ENCODE measurements at regions not wholly inside any gene's neighbourhood (a gene's known extent, or its start where the extent isn't known, plus 50 kb on each side); places are given as distances from the start of the nearest gene placed in this dataset.

- no peak overlapping the region for H3K27ac ChIP-seq
- TF ChIP-seq POLR2A (IDR thresholded peaks at IDR 0.05), result no peak
- TF ChIP-seq CTCF (IDR thresholded peaks at IDR 0.05), result no peak
- no peaks in the 10 kb centered on the region for H3K9me3 ChIP-seq
- DNase-seq, result no peak
- no peaks in the 10 kb centered on the region for H3K36me3 ChIP-seq
- no peaks in the 10 kb centered on the region for H3K4me1 ChIP-seq
- no peak overlapping the region for H3K4me3 ChIP-seq
- H3K27me3 ChIP-seq, result no peaks in the 10 kb centered on the region
- intact Hi-C loops (cut with DNase I; ENCODE audit: low total_unique reads), result no loop called here
These were observed 212.2 kb upstream of the HTR2A start for GRCh38 chr13:47109028-47109427.

GRCh38 chr13:47100214-47100853 is 203.5 kb upstream of the HTR2A start:
- no peaks in the 10 kb centered on the region for H3K27me3 ChIP-seq
- TF ChIP-seq CTCF (IDR thresholded peaks at IDR 0.05), result no peak
- TF ChIP-seq POLR2A (IDR thresholded peaks at IDR 0.05), result no peak
- DNase-seq, result no peak
- H3K4me3 ChIP-seq, result no peak overlapping the region
- H3K4me1 ChIP-seq, result no peaks in the 10 kb centered on the region
- intact Hi-C loops (cut with DNase I; ENCODE audit: low total_unique reads), result no loop called here
- no peaks in the 10 kb centered on the region for H3K9me3 ChIP-seq
- H3K27ac ChIP-seq, result no peak overlapping the region
- H3K36me3 ChIP-seq, result no peaks in the 10 kb centered on the region

GRCh38 chr13:47094734-47095434 is 198.0 kb upstream of the HTR2A start:
- H3K27ac ChIP-seq, result no peak overlapping the region

GRCh38 chr13:47092202-47092601 is 195.3 kb upstream of the HTR2A start:
- no peak for DNase-seq
- Histone ChIP-seq H3K27me3 (no peaks in the 10 kb centered on the region), H3K4me3 (no peak overlapping the region), H3K27ac (no peak overlapping the region), H3K9me3 (no peaks in the 10 kb centered on the region), H3K36me3 (no peaks in the 10 kb centered on the region), H3K4me1 (no peaks in the 10 kb centered on the region)
- TF ChIP-seq CTCF (IDR thresholded peaks at IDR 0.05) (no peak), POLR2A (IDR thresholded peaks at IDR 0.05) (no peak)
- intact Hi-C loops (cut with DNase I; ENCODE audit: low total_unique reads), result no loop called here

More at GRCh38 chr13:47094734-47095434, 198.0 kb upstream of the HTR2A start:
- no peaks in the 10 kb centered on the region for H3K27me3 ChIP-seq
- no peaks in the 10 kb centered on the region for H3K9me3 ChIP-seq
- no peak for TF ChIP-seq CTCF (IDR thresholded peaks at IDR 0.05)
- no peak for TF ChIP-seq POLR2A (IDR thresholded peaks at IDR 0.05)
- intact Hi-C loops (cut with DNase I; ENCODE audit: low total_unique reads), result no loop called here
- H3K4me1 ChIP-seq, result no peaks in the 10 kb centered on the region
- no peak overlapping the region for H3K4me3 ChIP-seq
- DNase-seq, result no peak
- no peaks in the 10 kb centered on the region for H3K36me3 ChIP-seq

- H3K36me3 ChIP-seq, result no peaks in the 10 kb centered on the region
- TF ChIP-seq CTCF (IDR thresholded peaks at IDR 0.05) (no peak), POLR2A (IDR thresholded peaks at IDR 0.05) (no peak)
These were observed 191.0 kb upstream of the HTR2A start for GRCh38 chr13:47087841-47088240.

More at GRCh38 chr13:47087841-47088240, 191.0 kb upstream of the HTR2A start:
- no peak for DNase-seq
- Histone ChIP-seq H3K9me3 (no peaks in the 10 kb centered on the region), H3K4me1 (no peaks in the 10 kb centered on the region), H3K4me3 (no peak overlapping the region), H3K27me3 (no peaks in the 10 kb centered on the region), H3K27ac (no peak overlapping the region)
- intact Hi-C loops (cut with DNase I; ENCODE audit: low total_unique reads), result no loop called here
